NCI-H187 (cell line): ENCODE measurements at regions not wholly inside any gene's neighbourhood (a gene's known extent, or its start where the extent isn't known, plus 50 kb on each side); places are given as distances from the start of the nearest gene placed in this dataset.
A peak's percentile ranks its signal among the peaks of the same experiment; 100 is the strongest.

Experiments used
- DNase-seq, 2 experiments: peaks; one replicate each; lab custom pipeline; 2025; lab: John Stamatoyannopoulos, UW

DNA sequence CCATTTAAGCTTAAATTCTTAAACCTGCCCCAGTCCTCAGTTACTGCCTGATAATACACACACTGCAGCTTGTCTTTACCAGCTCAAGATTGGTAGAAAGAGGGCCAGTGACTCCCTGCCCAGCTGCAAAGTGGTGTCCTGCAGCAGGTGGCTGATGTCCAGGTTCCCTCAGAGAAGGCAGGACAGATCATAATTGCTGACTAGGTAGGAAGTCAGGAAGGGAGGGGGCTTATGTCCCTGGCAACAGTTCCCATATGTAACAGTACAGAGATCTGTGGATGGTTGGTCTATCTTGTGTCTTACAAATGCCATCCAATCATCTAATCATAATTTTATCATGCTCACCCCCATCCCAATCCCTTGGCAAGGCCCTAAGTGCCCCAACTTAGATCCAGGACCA is 492.1 kb upstream of the PPP2R3A start:
- DNase-seq, result no peak

DNA sequence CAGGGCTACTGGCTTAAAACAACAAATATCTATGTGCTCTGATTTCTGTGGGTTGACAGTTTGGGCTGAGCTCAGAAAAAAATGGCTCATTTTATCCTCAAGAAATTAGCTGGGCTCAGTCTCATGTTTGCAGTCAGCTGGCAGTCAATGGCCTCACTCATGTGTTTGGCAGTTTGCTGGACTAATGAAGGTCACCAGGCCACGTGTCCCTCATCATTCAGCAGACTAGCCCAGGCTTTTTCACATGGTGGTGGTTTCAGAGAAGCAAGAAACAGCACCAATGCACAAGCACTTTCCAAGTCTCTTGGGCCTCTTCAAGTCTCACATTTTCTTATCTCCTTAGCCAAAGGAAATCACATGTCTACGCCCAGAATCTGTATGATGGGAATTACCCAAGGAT is 478.3 kb upstream of the PPP2R3A start:
- no peak for DNase-seq

DNA sequence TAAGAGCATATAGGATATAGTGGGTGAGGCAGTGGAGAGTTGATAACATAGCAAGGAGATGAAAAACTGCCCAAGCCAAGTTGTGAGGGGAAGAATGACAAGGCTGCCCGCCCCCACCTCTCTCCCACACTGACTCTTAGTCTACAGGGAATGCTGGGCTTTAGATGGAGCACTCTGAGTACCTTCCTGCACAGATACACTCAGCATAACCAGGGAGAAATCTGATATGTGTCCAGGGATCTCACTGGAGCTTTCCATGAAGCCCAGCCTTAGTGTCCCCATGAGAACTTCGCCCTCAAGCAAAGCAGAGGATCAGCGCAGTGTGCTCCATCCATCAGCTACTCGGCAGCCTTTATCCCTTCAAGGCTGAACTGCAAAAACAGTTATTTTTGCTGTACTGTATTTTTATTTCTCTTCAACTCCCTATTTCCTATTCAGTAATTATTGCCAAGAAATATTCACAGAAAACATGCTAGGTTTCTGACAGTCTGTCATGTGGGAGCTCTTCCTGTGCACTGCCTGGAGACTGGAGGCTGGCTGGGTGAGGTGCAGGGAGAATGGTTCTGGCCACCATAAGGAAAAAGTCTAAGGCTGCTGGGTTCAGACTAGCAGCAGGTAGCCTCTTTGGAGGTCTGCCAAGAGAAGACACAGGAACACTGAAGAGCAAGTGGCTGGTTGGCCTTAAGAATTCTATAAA is 475.2 kb upstream of the PPP2R3A start:
- no peak for DNase-seq

DNA sequence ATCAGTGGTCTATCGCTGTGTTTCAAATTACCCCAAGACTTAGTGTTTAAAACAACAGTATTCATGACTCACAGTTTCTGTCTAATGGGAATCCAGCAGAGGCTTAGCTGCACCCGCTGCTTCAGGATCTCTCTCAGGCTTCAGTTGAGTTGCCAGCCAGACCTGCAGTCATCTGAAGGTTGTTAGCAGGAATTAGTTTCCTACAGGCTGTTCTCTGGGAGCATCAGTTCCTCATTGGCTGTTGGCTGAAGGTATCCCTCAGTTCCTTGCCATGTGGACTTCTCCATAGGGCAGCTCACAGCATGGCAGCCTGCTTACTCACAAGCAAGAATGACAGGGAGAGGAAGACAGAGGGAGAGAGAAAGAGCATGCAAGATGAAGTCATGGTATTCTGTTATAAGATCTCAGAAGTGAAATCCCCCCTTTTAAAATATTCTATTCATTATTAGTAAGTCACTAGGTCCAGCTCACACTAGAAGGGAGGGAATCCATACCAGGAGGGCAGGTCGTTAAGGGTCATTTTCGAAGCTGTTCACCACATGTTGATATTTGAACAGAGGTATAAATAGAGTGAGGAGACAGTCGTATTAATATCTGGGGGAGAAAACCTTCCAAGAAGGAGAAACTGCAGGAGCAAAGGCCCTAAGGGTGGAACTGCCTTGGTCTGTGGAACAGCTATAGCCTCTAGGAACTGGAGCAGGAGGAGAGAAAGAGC is 473.9 kb upstream of the PPP2R3A start:
- DNase-seq, result no peak

DNA sequence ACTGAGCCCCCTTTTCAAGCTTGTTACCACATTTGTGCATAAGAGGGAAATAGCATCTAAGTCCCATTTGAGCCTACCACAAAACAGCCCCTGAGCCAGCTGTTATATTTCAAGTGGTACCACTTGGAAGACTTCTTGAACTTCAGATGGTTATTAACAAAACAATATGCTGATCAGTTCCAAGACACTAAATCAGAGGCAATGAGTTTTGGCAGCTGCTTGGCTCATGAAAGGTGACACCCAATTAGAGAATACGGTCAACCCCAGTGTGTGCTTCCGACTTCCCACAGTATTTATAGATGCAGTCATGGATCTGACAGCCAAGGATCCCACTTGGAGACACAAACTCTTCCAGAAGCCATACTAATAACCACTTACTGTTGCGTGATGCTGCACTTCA is 469.6 kb upstream of the PPP2R3A start:
- peak; percentile 40 to 62 for DNase-seq

DNA sequence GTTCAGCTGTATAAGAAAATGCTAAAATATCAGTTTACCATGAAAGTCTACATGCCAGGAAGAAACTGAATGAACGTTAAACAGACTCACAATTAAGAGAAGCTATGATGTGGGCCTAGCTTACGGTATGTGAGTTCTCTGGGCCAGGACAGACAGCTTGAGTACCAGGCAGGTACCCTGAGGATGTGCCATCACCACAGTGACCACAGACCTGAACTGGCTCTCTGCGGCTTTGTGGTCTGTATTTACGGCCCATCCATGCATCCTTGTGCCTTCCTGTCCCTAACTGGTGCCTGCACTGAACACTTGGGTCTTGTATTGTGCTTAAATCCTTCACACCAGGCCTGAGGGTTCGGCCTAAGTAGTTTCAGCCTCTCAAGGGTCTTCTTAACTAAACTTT is 467.5 kb upstream of the PPP2R3A start:
- DNase-seq, result no peak

DNA sequence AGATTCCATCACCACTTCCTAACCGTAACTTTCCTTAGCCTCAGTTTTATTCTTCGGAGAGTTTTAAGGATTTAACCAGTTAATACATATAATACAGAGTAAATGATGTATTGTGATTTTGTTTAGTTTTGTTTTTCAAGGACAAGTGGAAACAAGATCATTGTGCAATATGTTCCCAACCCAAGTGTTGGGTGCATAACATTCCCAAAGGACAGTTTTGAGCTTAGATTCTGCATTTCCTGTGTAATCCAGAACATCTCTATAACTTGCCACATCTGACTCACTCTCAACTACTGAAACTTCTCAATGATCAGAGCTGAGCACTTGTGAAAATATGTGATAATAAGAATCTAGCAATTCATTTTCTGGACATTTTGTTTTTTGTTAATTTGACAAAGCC is 466.1 kb upstream of the PPP2R3A start:
- no peak for DNase-seq

DNA sequence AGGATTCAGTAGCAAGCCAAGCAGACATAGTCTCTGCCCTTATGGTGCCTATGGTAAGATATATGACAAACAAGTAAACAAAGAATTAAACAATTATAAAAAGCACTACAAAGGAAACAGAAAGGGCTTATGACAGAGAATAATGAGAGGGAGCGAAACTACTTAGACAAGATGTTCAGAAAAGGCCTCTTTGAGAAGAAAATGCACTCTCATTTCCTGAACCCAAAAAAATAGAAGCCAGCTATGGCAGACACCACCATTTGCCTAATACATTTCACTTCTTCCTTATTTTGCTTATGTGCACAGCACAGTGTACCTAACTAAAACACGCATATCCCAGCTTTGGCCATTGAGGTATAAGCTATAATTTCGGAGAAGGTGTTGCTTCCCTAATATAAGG is 465.5 kb upstream of the PPP2R3A start:
- DNase-seq, result no peak

DNA sequence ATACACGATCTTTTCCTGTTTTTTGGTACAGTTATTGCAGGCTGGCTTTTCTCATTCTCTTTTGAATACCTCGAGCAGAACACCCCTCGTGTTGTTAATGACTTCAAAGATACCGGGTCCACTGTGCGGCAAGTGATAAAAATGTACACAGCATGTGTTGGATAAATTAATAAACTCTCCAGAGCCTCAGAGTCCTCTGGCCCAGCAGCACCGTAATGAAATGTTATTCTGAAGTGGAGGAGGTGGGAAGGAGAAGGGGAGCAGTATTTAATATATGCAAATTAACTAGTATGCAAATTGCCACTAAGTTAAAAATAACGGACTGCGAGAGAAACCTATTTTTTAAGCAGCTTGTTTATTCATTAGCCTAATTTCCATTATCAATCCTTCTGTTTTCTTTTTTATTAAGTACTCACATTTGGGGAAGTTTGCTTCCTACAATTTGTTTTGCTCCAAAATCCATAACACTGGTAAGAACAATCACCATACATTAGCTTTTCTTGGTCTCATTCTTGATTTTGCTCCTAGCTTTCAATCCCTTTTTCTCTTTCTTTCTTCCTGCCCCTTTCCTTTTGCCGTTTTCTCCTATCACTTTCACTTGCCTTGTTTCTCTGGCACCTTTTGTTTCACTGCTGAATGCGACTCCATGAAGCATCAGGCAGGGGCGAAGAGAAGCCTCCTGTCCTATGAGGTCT is 462.3 kb upstream of the PPP2R3A start:
- DNase-seq, result no peak

DNA sequence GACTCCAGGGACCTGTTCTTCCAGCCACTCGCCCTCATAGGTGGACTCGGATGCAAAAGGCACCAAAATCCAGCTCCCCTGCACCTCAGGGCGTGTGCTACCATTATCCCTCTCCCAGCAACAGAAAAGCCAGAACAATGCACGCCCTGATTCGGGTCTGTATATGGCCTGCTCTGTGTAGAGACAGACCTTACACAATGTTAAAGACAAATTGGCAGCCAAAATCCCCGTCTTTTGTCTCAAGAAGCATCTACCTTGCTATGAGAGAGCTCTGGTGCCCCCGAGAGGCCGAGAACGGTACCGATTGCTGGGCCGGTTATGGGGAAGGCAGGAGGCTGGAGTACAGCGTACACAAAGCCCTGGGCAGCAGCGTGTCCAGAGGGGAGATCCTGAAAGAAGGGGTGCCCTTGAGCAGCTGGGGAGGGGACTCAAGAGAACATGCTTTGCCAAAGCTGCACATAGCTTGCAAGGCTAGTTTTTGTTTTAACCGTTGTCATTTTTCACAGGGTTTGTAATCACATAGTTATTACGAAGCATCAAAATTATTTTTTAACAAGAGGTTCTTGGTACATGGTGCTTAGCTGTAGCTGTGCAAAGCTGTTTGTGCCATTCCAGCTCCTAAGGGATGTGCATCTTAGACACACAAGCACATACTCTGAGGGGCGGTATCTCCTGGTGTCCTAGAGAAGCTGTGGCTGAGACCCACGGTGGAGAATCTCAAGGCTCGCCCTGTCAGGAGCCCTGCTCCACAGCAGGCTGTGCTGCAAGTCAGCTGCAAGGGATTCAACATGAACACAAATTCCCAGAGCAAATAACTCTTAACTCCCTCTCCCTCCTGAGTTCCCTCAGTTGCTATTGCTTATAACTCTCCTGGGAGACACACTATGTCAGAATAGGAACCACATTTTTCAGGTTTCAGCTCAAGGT is 461.5 kb upstream of the PPP2R3A start:
- peak; percentile 38 for DNase-seq

DNA sequence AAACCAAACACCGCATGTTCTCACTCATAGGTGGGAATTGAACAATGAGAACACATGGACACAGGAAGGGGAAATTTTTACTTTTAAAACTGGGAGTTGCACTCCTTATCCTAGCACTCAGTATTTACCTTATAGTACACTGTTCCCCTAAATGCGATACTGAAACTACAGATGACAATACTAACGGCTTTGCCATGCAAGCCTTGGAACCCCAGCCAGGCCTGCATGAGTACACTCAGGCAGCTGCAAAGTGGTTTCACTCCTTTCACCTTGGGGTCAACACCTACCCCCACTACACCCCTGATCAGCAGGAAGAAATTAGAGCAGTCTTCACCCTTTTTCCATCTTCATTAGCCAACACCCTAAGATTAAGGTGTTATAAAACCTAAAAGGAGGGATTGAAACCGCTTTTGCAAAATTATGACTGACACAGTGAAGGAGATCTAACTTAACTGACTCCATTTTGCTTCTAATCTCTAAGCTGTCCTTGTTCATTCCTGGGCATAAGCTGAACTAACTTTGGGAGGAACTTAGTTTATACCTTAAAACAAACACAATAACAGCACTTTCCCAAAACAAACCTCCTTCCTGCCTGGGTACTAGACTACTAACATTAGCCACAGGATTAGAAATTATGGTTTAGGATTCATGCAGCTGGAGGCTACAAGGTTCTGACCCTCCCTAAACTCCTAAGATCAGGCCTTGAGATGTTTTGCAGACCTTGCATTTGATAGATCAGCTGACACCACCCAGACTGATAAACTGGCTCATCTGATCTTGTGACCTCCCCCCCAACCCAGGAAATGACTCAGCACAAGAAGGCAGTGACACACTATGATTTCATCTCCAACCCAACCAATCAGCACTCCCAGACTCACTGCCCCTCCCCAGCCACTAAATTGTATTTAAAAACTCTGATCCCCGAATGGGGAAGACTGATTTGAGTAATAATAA is 452.1 kb upstream of the PPP2R3A start:
- no peak for DNase-seq

DNA sequence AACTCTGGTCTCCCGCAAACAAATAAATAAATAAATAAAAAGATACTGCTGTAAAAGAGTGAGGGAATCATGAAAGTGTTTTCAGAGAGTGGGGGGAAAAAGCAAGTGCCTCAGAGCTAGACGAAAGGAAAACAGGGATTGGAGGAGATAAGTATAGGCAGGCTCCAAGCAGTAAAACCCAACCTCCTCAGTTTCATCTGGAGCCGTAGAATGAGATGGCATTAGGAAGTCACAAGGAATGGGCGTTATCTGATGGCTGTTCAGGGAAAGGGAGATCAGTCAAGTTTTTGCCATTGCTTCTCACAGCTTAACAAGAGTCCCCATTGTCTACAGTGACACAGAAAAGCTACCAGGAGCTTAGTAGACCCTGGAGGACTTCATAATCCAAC is 451.5 kb upstream of the PPP2R3A start:
- DNase-seq, result no peak

DNA sequence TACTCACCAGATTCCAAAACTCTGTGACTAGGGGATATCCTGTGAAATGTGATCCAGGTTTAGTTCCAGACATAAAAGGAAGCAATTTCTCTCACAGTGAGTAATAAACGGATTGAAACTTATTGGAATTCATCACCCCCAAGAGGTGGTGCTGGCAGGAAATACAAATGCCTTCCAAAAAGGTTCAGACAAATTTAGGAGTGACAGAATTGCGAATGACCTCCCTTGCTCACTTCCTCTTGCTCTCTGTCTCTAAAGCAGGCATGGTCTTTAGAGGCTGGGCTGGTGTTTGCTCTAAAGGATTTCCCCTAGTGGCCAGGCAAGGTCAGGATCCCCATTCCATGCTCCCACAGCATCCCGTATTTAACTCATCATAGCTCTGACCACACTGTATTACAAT is 449.4 kb upstream of the PPP2R3A start:
- no peak for DNase-seq

DNA sequence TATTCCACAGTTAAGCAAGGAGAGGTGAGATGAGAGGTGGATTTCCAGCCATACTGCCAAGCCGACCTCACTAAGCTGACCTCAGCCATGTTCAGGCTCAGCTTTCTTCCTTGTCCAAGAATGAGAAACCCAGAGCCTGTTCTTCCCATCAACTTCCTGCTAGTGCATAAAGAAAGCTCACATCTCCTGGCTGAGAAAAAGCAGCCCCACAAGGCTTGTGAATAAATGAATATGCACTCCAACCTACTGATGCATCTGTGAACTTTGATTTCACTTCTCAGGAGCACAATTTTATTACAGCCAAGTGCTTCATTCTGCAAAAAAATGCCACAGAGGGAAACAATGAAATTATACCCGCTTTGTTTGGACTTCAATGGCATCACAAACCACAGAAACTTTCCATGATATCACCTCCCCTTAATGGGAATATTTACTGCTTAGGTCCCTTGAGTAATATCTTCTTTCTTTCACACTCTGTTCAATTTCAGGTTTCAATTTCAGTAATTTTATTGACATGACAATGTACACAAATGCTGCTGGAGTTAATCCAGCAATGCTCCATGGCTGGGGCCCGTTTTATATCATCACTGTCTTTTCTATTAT is 437.0 kb upstream of the PPP2R3A start:
- DNase-seq, result no peak

DNA sequence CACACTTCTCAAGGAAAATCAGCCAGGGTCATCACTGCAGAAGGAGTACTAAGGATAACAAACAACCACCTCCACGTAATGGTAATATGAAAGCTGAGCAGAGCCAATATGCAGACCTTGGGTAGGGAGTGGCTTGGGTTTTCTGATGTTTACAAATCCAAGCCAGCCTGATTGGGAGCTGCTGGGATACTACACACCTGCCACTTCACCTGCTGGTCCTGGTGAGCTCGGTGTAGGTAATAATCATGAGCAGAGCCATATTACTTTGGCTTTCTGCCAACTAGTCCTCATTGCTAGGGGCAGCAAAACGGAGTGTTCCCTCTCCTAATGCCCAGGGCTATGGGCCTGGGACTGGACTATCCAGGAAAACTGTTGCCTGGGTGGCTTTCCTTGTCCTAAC is 433.5 kb upstream of the PPP2R3A start:
- DNase-seq, result peak; percentile 42 to 74

DNA sequence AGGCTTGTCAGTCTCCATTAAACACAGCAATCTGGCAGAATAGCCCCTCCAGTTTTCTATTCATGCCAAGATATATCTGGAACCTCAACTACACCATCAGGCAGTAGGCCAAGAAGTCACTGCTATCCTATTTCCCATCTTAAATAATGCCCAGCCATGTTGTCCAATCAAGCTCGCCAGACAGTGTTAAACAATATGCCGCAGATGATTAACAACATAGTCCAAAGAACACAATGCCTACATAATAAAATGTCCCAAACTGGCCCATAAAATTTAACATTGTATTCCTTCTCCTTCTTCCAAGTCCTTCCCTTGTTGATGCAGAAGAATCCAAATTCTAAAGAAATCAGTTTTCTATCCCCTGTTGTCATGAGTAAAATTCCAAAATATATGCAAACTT is 427.4 kb upstream of the PPP2R3A start:
- no peak for DNase-seq

DNA sequence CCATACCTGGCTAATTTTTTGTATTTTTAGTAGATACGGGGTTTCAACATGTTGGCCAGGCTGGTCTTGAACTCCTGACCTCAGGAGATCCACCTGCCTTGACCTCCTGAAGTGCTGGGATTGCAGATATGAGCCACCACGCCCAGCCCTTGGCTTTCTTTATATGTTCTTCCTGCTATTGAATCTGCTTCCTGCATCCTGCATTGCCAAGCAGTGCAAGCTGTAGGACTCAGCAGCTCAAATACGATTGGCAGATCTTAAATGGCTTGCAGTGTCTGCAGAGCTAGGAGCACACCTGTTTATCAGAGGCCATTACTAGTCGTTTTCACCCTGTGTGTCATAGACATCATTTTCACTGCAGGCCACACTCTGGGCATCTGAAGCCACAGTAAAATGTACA is 426.2 kb upstream of the PPP2R3A start:
- no peak for DNase-seq

DNA sequence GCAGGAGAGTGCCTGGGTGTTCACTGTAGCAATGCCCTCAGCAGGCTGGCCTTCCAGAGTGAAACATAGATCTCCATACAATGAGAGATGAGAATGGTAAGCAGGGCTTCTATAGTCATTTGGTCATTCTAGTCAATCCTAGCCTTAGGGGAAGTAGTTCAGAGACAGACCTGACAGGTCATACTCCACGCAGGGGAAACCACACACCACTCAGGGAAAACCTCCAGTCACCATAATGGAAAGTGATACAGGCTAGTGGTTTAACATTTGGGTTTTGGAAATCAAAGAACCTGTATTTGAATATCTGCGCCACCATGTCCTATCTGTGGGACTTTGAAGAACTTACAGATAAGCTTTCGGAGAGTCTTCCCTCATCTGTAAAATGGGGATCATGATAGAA is 425.7 kb upstream of the PPP2R3A start:
- DNase-seq, result no peak

DNA sequence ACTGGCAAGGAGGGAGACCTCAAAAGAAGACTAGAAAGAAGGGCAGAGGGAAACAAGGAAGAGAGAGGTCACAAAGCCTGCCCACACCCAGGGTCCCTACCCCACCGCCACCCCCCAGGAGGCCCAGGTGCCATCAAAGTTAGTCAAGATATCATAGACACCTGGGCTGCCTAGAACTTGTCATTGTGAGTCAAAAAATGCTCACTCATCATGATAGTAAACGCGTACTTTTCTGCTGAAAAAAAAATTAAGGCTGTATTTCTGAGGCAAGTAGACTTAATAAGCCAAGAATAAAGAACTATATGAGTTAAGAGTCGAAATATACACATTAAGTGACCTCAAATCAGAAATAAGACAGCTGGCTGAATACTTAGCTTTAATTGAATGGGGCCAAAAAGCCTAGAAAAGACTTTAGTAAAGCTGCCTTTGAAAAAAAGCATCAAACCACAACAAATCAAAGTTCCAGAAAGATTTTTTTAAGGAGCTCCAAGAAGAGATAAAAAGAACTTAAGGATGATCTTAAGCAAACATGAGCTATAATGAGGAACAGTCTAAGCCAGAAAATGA is 415.5 kb upstream of the PPP2R3A start:
- no peak for DNase-seq

DNA sequence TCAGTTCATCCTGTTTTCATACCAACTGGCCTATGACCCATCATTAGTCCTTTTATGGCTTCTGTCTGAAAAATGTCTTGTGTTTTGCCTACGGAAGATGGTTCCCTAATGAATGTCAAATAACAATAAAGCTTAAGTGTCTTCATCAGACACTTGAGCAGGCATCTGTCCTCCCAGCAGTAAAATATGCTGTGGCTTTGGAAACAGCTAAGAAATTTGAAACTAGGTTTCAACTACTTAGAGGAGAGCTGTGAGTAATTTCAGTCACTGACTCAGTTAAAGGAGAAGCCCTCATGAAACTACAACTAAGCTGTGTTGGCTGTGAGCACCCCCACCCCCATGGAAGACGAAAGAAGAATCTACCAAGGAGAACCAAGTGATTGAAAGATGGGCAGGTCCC is 409.4 kb upstream of the PPP2R3A start:
- DNase-seq, result no peak
